ENCODE measurements at regions not wholly inside any gene's neighbourhood (a gene's known extent, or its start where the extent isn't known, plus 50 kb on each side); places are given as distances from the start of the nearest gene placed in this dataset.

GRCh38 chr1:80218112-80218511 lies 1211.6 kb upstream of the ADGRL4 start:
- no peak for TF ChIP-seq GMEB2 (CRISPR knock-in tag; IDR thresholded peaks at IDR 0.05; ENCODE audit: low read depth)
- no peak for TF ChIP-seq ZNF503 (CRISPR knock-in tag; IDR thresholded peaks at IDR 0.05)
- TF ChIP-seq SNAPC2 (CRISPR knock-in tag; IDR thresholded peaks at IDR 0.05) = no peak
- TF ChIP-seq ZBTB37 (CRISPR knock-in tag; IDR thresholded peaks at IDR 0.05) = no peak
- TF ChIP-seq ZNF460 (CRISPR knock-in tag; IDR thresholded peaks at IDR 0.05; ENCODE audit: borderline replicate concordance) = no peak
- no peak for TF ChIP-seq HNF4G (IDR thresholded peaks at IDR 0.05; ENCODE audit: borderline replicate concordance, low read depth, low read length)
- TF ChIP-seq HNF4G (CRISPR knock-in tag; IDR thresholded peaks at IDR 0.05; ENCODE audit: borderline replicate concordance, low read depth) = no peak
- no peak for TF ChIP-seq RCOR2 (CRISPR knock-in tag; IDR thresholded peaks at IDR 0.05)
- no peak for TF ChIP-seq IKZF1 (IDR thresholded peaks at IDR 0.05)
- TF ChIP-seq PREB (CRISPR knock-in tag; IDR thresholded peaks at IDR 0.05) = no peak
- peak; percentile 37; the same call in 1 of the 2 replicates for TF ChIP-seq CTCF (CRISPR knock-in tag; IDR thresholded peaks at IDR 0.05)
- no peak for TF ChIP-seq ZSCAN22 (CRISPR knock-in tag; IDR thresholded peaks at IDR 0.05)
- no peak for TF ChIP-seq ZSCAN31 (CRISPR knock-in tag; IDR thresholded peaks at IDR 0.05; ENCODE audit: low read depth)
- TF ChIP-seq STAG1 (CRISPR knock-in tag; IDR thresholded peaks at IDR 0.05) = peak; percentile 20; the same call in 1 of the 2 replicates
- ATAC-seq (peak; percentile 81), FAIRE-seq (no peak), DNase-seq (ENCODE audit: low spot score) (peak; percentile 20)
- intact Hi-C loops (cut with micrococcal nuclease; ENCODE audit: unreplicated experiment) (loop anchor here (10.0 kb wide), 2 partner anchors 713 to 717 kb away; no protein-coding TSS in a partner anchor), in situ Hi-C loops (cut with HindIII; ENCODE audit: extremely low pct_ligation_motif_present, low pct_unique_long_range_greater_than_20kb) (no loop called here)
- H3K27me3 ChIP-seq (ENCODE audit: control insufficient read depth in 1 of 2, insufficient read depth in 2 of 2, low read length in 2 of 2) = no peaks in the 10 kb centered on the region
- H3K4me3 ChIP-seq (replicated peaks in 1 of 3; ENCODE audit: insufficient read depth in 1 of 3, low read depth in 2 of 3, low read length in 3 of 3) = no peak overlapping the region
- POLR2A ChIA-PET = no interaction called here
- H3K79me2 ChIP-seq (ENCODE audit: insufficient read depth, low read length) = no peaks in the 10 kb centered on the region
- H4K20me1 ChIP-seq (ENCODE audit: insufficient read depth, low read length) = no peaks in the 10 kb centered on the region
- no peak overlapping the region for H2AFZ ChIP-seq (ENCODE audit: low read length)
- H3K4me2 ChIP-seq (ENCODE audit: low read depth, low read length) = no peak overlapping the region
- H3K36me3 ChIP-seq (replicated peaks in 1 of 2; ENCODE audit: control insufficient read depth in 1 of 2, insufficient read depth in 2 of 2, low read length in 2 of 2) = no peaks in the 10 kb centered on the region
- no TSS peak for BruUV-seq (replicated peaks)
- WGBS (ENCODE audit: low lambda C conversion rate) = 3% methylated on average over 2 of the region's 2 CpGs
- no peak overlapping the region for H3K9ac ChIP-seq (ENCODE audit: insufficient read depth, low read depth, low read length)
- no peaks in the 10 kb centered on the region for H3K4me1 ChIP-seq (ENCODE audit: insufficient read depth, low read length)
- H3K9me3 ChIP-seq (ENCODE audit: low read length) = peaks cover 42% of the 10 kb centered on the region
- H3K27ac ChIP-seq (ENCODE audit: extremely low read length, insufficient read depth, low read length) = no peak overlapping the region
- CTCF ChIA-PET (ENCODE audit: low intra/inter-chr PET ratio, low total read pairs) = no interaction called here

Data from HepG2 (cell line).